Retinal pigment epithelial cell (primary cell): ENCODE measurements at regions not wholly inside any gene's neighbourhood (a gene's known extent, or its start where the extent isn't known, plus 50 kb on each side); places are given as distances from the start of the nearest gene placed in this dataset.
A peak's percentile ranks its signal among the peaks of the same experiment; 100 is the strongest.

Experiments used
- DNase-seq: peaks from one replicate; pipeline ENCODE4 v3.0.0-alpha.2; 2010; ENCODE audit warnings: low read depth
- H3K4me3 ChIP-seq: 2 replicates; pipeline ENCODE4 v1.5.1; 2011; ENCODE audit warnings: mild to moderate bottlenecking, low read length, control low read depth, moderate library complexity
- CTCF ChIP-seq: conservative IDR thresholded peaks from 2 replicates; pipeline ENCODE4 v1.5.1; 2011; ENCODE audit warnings: low read depth, low read length, control low read depth, inconsistent platforms

- TF ChIP-seq CTCF: no peak
These were observed 171.8 kb upstream of the PIK3C3 start for GRCh38 chr18:41783065-41783818.

GRCh38 chr18:41771973-41772372 lies 183.1 kb upstream of the PIK3C3 start:
- TF ChIP-seq CTCF: no peak
- no peak overlapping the region for H3K4me3 ChIP-seq
- DNase-seq: no peak

More at GRCh38 chr18:41783065-41783818, 171.8 kb upstream of the PIK3C3 start:
- DNase-seq: no peak
- no peak overlapping the region for H3K4me3 ChIP-seq

GRCh38 chr18:41769265-41769664 lies 185.8 kb upstream of the PIK3C3 start:
- no peak for TF ChIP-seq CTCF
- no peak for DNase-seq
- no peak overlapping the region for H3K4me3 ChIP-seq

GRCh38 chr18:41768467-41768866 lies 186.6 kb upstream of the PIK3C3 start:
- DNase-seq: no peak
- TF ChIP-seq CTCF: no peak
- H3K4me3 ChIP-seq: no peak overlapping the region

- peak; percentile 44 for TF ChIP-seq CTCF
- DNase-seq: no peak
- H3K4me3 ChIP-seq: no peak overlapping the region
These were observed 187.1 kb upstream of the PIK3C3 start for GRCh38 chr18:41767960-41768359.

- no peak for TF ChIP-seq CTCF
- H3K4me3 ChIP-seq: no peak overlapping the region
- DNase-seq: no peak
These were observed 189.6 kb upstream of the PIK3C3 start for GRCh38 chr18:41765460-41765859.

- no peak for TF ChIP-seq CTCF
These were observed 191.7 kb upstream of the PIK3C3 start for GRCh38 chr18:41763361-41763760.

More at GRCh38 chr18:41763361-41763760, 191.7 kb upstream of the PIK3C3 start:
- no peak overlapping the region for H3K4me3 ChIP-seq
- DNase-seq: no peak
